Left ventricle myocardium inferior (tissue), 1 donor: ENCODE measurements at regions not wholly inside any gene's neighbourhood (a gene's known extent, or its start where the extent isn't known, plus 50 kb on each side); places are given as distances from the start of the nearest gene placed in this dataset.

Experiments
- DNase-seq: peaks from one replicate; pipeline ENCODE4 v3.0.0-alpha.2; 2020
- H3K27ac ChIP-seq: fragments of 200-600 bp; replicated peaks from 2 replicates; pipeline ENCODE4 v1.8.0; 2021
- H3K27me3 ChIP-seq: fragments of 200-600 bp; 2 replicates; pipeline ENCODE4 v1.8.0; 2021; ENCODE audit warnings: low read depth
- H3K36me3 ChIP-seq: fragments of 200-600 bp; 2 replicates; pipeline ENCODE4 v1.8.0; 2021
- H3K4me1 ChIP-seq: fragments of 200-600 bp; 2 replicates; pipeline ENCODE4 v1.8.0; 2021
- H3K4me3 ChIP-seq: fragments of 200-600 bp; 2 replicates; pipeline ENCODE4 v1.8.0; 2021; ENCODE audit warnings: mild to moderate bottlenecking, moderate library complexity
- H3K9me3 ChIP-seq: fragments of 200-600 bp; replicated peaks from 2 replicates; pipeline ENCODE4 v1.8.0; 2021
- intact Hi-C: fragments of 100-400 bp; cut with micrococcal nuclease; formaldehyde crosslinking; loops from one replicate; pipeline ENCODE4 v1.11.0; 2022
- TF ChIP-seq, protein P1 (sequence below): fragments of 200-600 bp; IDR thresholded peaks from 2 replicates; pipeline ENCODE4 v1.8.0; 2021; ENCODE audit warnings: antibody characterized with exemption, mild to moderate bottlenecking, borderline replicate concordance
- donor health status: DM: no; HTN: yes; CAD: no; lungs with severe emphysema.

DNA sequence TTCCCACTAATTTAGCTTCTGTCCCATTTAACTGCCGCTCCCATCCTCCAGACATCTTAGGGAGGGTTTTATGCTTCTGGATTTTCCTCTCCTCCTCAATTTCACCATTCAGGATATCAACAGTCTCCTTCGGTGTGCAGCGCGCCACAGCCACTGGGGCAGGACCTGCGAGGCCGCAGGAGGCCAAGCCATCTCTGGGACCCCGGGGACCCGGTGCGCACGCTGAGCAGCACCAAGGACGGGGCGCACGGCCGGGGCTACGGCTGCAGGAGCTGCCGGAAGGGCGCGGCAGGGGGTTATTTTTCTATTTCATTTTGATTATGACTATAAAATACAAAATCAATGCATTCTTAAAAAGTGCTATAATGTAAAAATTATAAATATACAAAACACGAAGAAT lies 1238.4 kb upstream of the NCAM2 start:
- Histone ChIP-seq H3K27ac (no peak overlapping the region), H3K4me3 (no peak overlapping the region), H3K4me1 (no peaks in the 10 kb centered on the region), H3K27me3 (no peaks in the 10 kb centered on the region), H3K36me3 (no peaks in the 10 kb centered on the region), H3K9me3 (peaks cover 4% of the 10 kb centered on the region)
- TF ChIP-seq, protein P1, sequence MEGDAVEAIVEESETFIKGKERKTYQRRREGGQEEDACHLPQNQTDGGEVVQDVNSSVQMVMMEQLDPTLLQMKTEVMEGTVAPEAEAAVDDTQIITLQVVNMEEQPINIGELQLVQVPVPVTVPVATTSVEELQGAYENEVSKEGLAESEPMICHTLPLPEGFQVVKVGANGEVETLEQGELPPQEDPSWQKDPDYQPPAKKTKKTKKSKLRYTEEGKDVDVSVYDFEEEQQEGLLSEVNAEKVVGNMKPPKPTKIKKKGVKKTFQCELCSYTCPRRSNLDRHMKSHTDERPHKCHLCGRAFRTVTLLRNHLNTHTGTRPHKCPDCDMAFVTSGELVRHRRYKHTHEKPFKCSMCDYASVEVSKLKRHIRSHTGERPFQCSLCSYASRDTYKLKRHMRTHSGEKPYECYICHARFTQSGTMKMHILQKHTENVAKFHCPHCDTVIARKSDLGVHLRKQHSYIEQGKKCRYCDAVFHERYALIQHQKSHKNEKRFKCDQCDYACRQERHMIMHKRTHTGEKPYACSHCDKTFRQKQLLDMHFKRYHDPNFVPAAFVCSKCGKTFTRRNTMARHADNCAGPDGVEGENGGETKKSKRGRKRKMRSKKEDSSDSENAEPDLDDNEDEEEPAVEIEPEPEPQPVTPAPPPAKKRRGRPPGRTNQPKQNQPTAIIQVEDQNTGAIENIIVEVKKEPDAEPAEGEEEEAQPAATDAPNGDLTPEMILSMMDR = no peak
- no peak for DNase-seq
- intact Hi-C loops = no loop called here

DNA sequence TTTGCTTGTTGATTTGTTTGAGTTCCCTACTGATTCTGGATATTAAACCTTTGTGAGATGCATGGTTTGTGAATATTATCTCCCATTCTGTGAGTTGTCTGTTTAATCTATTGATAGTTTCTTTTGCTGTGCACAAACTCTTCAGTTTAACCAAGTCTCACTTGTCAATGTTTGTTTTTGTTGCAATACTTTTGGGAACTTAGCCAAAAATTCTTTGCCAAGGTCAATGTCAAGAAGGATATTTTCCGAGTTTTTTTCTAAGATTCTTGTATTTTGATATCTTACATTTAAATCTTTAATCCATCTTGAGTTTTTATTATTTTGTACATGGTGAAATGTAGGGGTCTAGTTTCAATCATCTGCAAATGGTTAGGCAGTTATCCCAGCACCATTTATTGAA lies 1230.7 kb upstream of the NCAM2 start:
- TF ChIP-seq, protein P1 = no peak
- Histone ChIP-seq H3K27me3 (no peaks in the 10 kb centered on the region), H3K36me3 (no peaks in the 10 kb centered on the region), H3K27ac (no peak overlapping the region), H3K4me3 (no peak overlapping the region), H3K4me1 (no peaks in the 10 kb centered on the region), H3K9me3 (peaks cover 10% of the 10 kb centered on the region)
- DNase-seq = no peak
- intact Hi-C loops = no loop called here

DNA sequence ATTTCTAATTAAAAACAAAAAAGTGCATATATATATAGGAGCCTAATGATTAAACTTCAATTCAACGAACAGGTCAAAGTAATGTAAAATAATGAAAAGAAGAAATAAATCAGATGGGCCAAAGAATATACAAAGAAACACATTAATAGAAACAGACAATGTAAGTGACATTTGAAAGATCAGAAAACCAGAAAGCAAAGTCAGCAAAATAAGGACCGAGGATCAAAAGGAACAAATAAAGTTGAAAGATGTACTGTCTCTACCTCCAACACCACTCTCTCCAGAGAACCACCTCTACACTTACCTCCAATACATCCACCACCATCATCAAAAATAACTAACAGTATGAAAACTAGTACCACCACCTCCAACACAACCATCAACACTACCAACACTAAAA lies 1226.3 kb upstream of the NCAM2 start:
- TF ChIP-seq, protein P1 = no peak

DNA sequence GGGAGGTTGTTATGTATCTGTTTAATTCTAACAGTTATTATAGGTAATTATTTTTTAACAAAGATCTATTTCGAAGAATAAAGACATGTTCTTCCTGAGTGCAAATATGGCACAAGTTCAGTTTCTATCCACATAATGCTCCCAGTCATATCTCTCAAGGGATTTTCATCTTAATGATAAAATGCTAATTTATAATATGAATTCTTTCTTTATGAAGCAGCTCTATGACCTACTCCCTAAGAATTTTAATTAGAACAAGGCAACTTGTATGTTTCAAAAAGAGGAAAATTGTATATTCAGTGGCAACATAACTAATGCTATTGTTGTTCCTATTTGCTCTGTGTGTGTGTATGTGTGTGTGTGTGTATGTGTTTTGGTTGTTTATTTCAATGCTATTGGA lies 1222.1 kb upstream of the NCAM2 start:
- H3K27ac ChIP-seq = no peak overlapping the region
- TF ChIP-seq, protein P1 = no peak
- H3K36me3 ChIP-seq = no peaks in the 10 kb centered on the region
- no peak overlapping the region for H3K4me3 ChIP-seq
- H3K4me1 ChIP-seq = no peaks in the 10 kb centered on the region
- H3K9me3 ChIP-seq = peaks cover 19% of the 10 kb centered on the region
- intact Hi-C loops = no loop called here
- no peaks in the 10 kb centered on the region for H3K27me3 ChIP-seq
- DNase-seq = no peak

More for the DNA sequence above, 1226.3 kb upstream of the NCAM2 start:
- H3K27ac ChIP-seq = no peak overlapping the region
- no peaks in the 10 kb centered on the region for H3K27me3 ChIP-seq
- H3K9me3 ChIP-seq = peaks cover 6% of the 10 kb centered on the region
- intact Hi-C loops = no loop called here
- H3K4me3 ChIP-seq = no peak overlapping the region
- H3K4me1 ChIP-seq = no peaks in the 10 kb centered on the region
- no peaks in the 10 kb centered on the region for H3K36me3 ChIP-seq
- DNase-seq = no peak

DNA sequence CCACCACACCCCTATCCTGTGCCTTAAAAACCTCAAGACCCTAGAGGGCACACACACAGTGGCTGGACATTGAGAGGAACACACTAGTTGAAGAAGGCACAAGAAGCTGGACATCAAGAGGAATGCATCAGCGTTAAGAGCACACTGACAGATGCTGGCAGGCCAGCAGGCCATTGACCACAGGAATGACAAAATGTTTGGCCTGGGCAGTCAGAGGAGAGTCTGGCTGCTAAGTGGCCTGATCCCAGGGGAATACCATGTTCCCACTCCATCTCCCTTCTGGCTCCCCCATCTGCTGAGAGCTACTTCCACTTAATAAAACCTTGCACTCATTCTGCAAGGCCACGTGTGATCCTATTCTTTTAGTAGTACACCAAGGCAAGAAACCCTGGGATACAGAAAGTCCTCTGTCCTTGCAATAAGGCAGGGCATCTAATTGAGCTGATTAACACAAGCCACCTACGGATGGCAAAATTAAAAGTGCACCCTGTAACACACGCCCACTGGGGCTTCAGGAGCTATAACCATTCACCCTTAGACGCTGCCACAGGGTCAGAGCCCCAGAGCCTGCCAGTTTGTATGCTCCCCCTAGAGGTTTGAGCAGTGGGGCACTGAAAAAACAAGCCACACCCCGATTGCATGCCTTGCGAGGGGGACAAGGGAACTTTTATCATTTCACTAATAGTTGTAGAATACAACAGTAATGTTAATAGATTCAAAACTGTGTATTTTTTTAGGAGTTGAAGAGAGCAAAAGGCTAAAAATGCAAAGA lies 1216.1 kb upstream of the NCAM2 start:
- no peak overlapping the region for H3K4me3 ChIP-seq
- TF ChIP-seq, protein P1 = no peak
- H3K36me3 ChIP-seq = no peaks in the 10 kb centered on the region
- no peaks in the 10 kb centered on the region for H3K4me1 ChIP-seq
- no peak for DNase-seq
- no peak overlapping the region for H3K27ac ChIP-seq
- H3K9me3 ChIP-seq = peaks cover 31% of the 10 kb centered on the region
- no peaks in the 10 kb centered on the region for H3K27me3 ChIP-seq
- intact Hi-C loops = no loop called here
